ENCODE measurements at regions not wholly inside any gene's neighbourhood (a gene's known extent, or its start where the extent isn't known, plus 50 kb on each side); places are given as distances from the start of the nearest gene placed in this dataset.
A peak's percentile ranks its signal among the peaks of the same experiment; 100 is the strongest.

GRCh38 chr4:159443975-159444374 lies 341.1 kb downstream of the RAPGEF2 start:
- no peak for TF ChIP-seq CTCF (IDR thresholded peaks at IDR 0.05)
- TF ChIP-seq POLR2A (IDR thresholded peaks at IDR 0.05): no peak
- Histone ChIP-seq H3K27me3 (no peaks in the 10 kb centered on the region), H3K36me3 (no peaks in the 10 kb centered on the region), H3K4me1 (no peaks in the 10 kb centered on the region), H3K4me3 (replicated peaks in 1 of 3) (no peak overlapping the region), H3K9me3 (no peaks in the 10 kb centered on the region), H3K27ac (no peak overlapping the region)
- intact Hi-C loops (cut with DNase I): loop anchor here (10.0 kb wide), 1 partner anchor 719 kb away; the partner anchor contains the start of gene PPID
- WGBS, 2 donors: 84 to 91% methylated on average over 3 of the region's 3 CpGs
- DNase-seq: no peak

- no peak overlapping the region for H3K27ac ChIP-seq
- intact Hi-C loops (cut with DNase I): loop anchor here (10.0 kb wide), 1 partner anchor 720 kb away; the partner anchor contains the start of gene PPID
- H3K27me3 ChIP-seq: no peaks in the 10 kb centered on the region
- no peaks in the 10 kb centered on the region for H3K36me3 ChIP-seq
- TF ChIP-seq POLR2A (IDR thresholded peaks at IDR 0.05) (no peak), CTCF (IDR thresholded peaks at IDR 0.05) (no peak)
- WGBS, 2 donors: 83 to 86% methylated on average over 1 of the region's 1 CpG
- no peak overlapping the region for H3K4me3 ChIP-seq (replicated peaks in 1 of 3)
- DNase-seq: no peak
- no peaks in the 10 kb centered on the region for H3K9me3 ChIP-seq
- no peaks in the 10 kb centered on the region for H3K4me1 ChIP-seq
These were observed 341.8 kb downstream of the RAPGEF2 start for GRCh38 chr4:159444678-159445077.

DNA sequence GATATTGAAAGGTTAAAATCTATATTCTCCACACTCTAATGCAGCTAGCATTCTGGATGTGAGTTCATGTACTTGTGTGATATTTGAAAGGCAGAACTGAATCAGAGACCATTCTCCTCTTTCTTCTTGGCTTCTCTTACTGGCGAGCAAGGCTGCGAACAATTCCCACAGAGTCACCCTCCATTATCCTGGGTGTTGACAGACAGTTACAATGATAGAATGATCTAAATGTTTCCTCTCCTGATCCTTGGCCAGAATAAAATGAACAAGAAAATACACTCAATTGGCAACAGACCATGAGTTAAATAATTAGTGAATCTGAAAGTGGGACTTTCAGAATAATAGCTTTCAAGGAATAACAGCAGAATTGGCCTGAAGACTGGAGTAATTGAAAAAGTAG lies 342.8 kb downstream of the RAPGEF2 start:
- H3K4me3 ChIP-seq (replicated peaks in 1 of 3): no peak overlapping the region
- no peaks in the 10 kb centered on the region for H3K36me3 ChIP-seq
- no peak for DNase-seq
- H3K9me3 ChIP-seq: no peaks in the 10 kb centered on the region
- intact Hi-C loops (cut with DNase I): loop anchor here (10.0 kb wide), 1 partner anchor 721 kb away; the partner anchor contains the start of gene PPID
- 57 to 70% methylated on average over 2 of the region's 2 CpGs for WGBS, 2 donors
- no peaks in the 10 kb centered on the region for H3K27me3 ChIP-seq
- H3K27ac ChIP-seq: no peak overlapping the region
- TF ChIP-seq CTCF (IDR thresholded peaks at IDR 0.05) (no peak), POLR2A (IDR thresholded peaks at IDR 0.05) (no peak)
- H3K4me1 ChIP-seq: no peaks in the 10 kb centered on the region

- 48 to 50% methylated on average over 6 of the region's 6 CpGs for WGBS, 2 donors
- H3K27me3 ChIP-seq: no peaks in the 10 kb centered on the region
- intact Hi-C loops (cut with DNase I): loop anchor here (10.0 kb wide), 1 partner anchor 722 kb away; the partner anchor contains the start of gene PPID
- H3K9me3 ChIP-seq: no peaks in the 10 kb centered on the region
- TF ChIP-seq POLR2A (IDR thresholded peaks at IDR 0.05) (no peak), CTCF (IDR thresholded peaks at IDR 0.05) (peak; percentile 54 to 79 (median 74))
- peak; percentile 11 to 14 for DNase-seq
- no peak overlapping the region for H3K4me3 ChIP-seq (replicated peaks in 1 of 3)
- H3K27ac ChIP-seq: no peak overlapping the region
- H3K36me3 ChIP-seq: no peaks in the 10 kb centered on the region
- no peaks in the 10 kb centered on the region for H3K4me1 ChIP-seq
These were observed 343.5 kb downstream of the RAPGEF2 start for GRCh38 chr4:159446266-159446976.

DNA sequence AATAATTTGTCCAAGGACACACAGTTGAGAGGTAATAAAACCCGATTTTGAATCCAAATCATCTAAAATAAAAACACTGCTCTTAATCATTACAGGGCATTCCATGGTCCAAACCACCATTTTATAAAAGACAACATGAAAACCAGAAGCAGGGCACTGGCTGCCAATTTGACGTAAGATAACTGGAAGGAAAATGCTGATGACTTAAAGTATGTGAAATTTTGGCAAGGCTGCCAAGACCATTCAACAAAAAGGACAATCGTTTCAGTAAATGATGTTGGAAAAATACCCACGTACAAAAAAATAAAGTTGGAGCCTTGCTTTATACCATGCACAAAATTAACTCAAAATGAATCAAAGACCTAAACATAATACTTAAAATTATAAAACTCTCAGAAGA lies 344.4 kb downstream of the RAPGEF2 start:
- WGBS, 2 donors: 64 to 66% methylated on average over 4 of the region's 4 CpGs
- no peaks in the 10 kb centered on the region for H3K4me1 ChIP-seq
- H3K4me3 ChIP-seq (replicated peaks in 1 of 3): no peak overlapping the region
- TF ChIP-seq CTCF (IDR thresholded peaks at IDR 0.05): no peak
- no peak for TF ChIP-seq POLR2A (IDR thresholded peaks at IDR 0.05)
- H3K27me3 ChIP-seq: no peaks in the 10 kb centered on the region
- intact Hi-C loops (cut with DNase I): loop anchor here (10.0 kb wide), 1 partner anchor 722 kb away; the partner anchor contains the start of gene PPID
- no peaks in the 10 kb centered on the region for H3K9me3 ChIP-seq
- no peak overlapping the region for H3K27ac ChIP-seq
- DNase-seq: no peak
- H3K36me3 ChIP-seq: no peaks in the 10 kb centered on the region
